ENCODE measurements at regions not wholly inside any gene's neighbourhood (a gene's known extent, or its start where the extent isn't known, plus 50 kb on each side); places are given as distances from the start of the nearest gene placed in this dataset.
"Not testable (repeated sequence)": the region's sequence is repeated elsewhere in the genome, so short reads cannot be mapped to it uniquely, and the experiment has no call there.

DNA sequence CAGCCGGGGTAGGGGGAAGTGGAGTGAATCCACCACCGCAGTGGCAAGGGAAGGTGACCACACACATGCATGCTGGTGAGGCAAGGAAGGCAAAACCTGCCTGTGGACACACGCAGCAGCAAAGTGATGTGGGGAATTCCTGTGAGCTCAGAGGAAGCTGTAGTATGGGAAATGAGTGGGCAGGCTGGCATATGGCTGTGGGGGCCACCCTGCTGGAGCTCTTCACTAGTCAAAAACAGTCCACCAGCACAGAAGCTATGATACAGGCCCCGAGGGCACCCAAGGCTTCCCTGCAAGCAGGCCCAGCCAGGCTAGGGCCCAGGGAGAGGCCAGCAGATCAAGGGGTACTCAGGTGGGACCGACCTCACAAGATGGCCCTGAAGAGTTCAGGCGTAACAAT lies 239.1 kb downstream of the CHM start:
- H3K36me3 ChIP-seq (ENCODE audit: control insufficient read depth, low read depth, low read length) = no peaks in the 10 kb centered on the region
- H3K9me3 ChIP-seq (ENCODE audit: control insufficient read depth, low read depth, low read length) = peaks cover 4% of the 10 kb centered on the region
- H3K4me3 ChIP-seq (ENCODE audit: low read length) = no peak overlapping the region
- H3K4me1 ChIP-seq (ENCODE audit: control insufficient read depth, low read depth, low read length) = no peaks in the 10 kb centered on the region
- no peak overlapping the region for H3K9ac ChIP-seq (ENCODE audit: low read length)
- no peaks in the 10 kb centered on the region for H3K27me3 ChIP-seq (ENCODE audit: control insufficient read depth, insufficient read depth, low read length)
- H3K27ac ChIP-seq (ENCODE audit: low read length) = no peak overlapping the region

DNA sequence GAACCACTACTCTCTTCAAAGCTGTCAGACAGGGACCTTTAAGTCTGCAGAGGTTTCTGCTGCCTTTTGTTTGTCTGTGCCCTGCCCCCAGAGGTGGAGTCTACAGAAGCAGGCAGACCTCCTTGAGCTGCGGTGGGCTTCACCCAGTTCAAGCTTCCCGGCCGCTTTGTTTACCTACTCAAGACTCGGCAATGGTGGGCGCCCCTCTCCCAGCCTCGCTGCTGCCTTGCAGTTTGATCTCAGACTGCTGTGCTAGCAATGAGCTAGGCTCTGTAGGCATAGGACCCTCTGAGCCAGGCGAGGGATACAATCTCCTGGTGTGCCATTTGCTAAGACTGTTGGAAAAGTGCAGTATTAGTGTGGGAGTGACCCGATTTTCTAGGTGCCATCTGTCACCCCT lies 275.0 kb downstream of the CHM start:
- H3K27me3 ChIP-seq (ENCODE audit: control insufficient read depth, insufficient read depth, low read length); H3K4me3 ChIP-seq (ENCODE audit: low read length); H3K27ac ChIP-seq (ENCODE audit: low read length); H3K36me3 ChIP-seq (ENCODE audit: control insufficient read depth, low read depth, low read length); H3K4me1 ChIP-seq (ENCODE audit: control insufficient read depth, low read depth, low read length); H3K9ac ChIP-seq (ENCODE audit: low read length): not testable (repeated sequence)
- peaks cover 12% of the 10 kb centered on the region for H3K9me3 ChIP-seq (ENCODE audit: control insufficient read depth, low read depth, low read length)

DNA sequence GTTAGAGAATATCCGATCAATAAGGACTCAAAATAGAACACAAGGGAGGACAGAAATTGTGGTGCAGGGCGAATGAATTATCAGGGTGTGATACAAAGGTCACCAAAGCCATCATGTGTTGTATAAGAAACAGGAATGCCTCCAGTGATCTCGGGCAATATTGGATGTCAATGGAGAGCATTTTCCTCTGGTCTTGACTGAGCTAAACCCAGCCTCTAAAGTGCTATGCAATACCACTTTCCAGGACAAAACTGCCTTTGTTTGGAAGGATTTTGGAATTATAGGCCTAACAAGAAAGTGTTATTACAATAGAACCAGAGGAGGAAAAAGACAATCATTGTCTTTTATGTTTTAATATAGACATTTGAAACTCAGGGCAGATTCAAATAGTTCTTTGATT lies 281.7 kb downstream of the CHM start:
- no peak overlapping the region for H3K9ac ChIP-seq (ENCODE audit: low read length)
- H3K27ac ChIP-seq (ENCODE audit: low read length) = no peak overlapping the region
- no peak overlapping the region for H3K4me3 ChIP-seq (ENCODE audit: low read length)
- H3K9me3 ChIP-seq (ENCODE audit: control insufficient read depth, low read depth, low read length) = peaks cover 4% of the 10 kb centered on the region
- no peaks in the 10 kb centered on the region for H3K4me1 ChIP-seq (ENCODE audit: control insufficient read depth, low read depth, low read length)
- no peaks in the 10 kb centered on the region for H3K36me3 ChIP-seq (ENCODE audit: control insufficient read depth, low read depth, low read length)
- H3K27me3 ChIP-seq (ENCODE audit: control insufficient read depth, insufficient read depth, low read length) = no peaks in the 10 kb centered on the region

DNA sequence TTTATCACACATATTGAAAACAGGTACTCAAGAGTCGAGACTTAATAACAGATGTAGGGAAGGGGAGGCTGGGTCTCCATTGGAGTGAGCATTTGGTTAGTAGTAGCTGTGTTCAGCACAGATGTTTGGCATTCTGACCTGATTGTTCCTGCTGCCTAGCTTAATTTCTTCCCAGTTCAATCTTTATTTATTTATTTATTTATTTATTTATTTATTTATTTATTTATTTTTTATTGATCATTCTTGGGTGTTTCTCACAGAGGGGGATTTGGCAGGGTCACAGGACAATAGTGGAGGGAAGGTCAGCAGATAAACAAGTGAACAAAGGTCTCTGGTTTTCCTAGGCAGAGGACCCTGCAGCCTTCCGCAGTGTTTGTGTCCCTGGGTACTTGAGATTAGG lies 324.3 kb downstream of the CHM start:
- H3K27ac ChIP-seq (ENCODE audit: low read length); H3K9ac ChIP-seq (ENCODE audit: low read length); H3K4me3 ChIP-seq (ENCODE audit: low read length); H3K36me3 ChIP-seq (ENCODE audit: control insufficient read depth, low read depth, low read length); H3K27me3 ChIP-seq (ENCODE audit: control insufficient read depth, insufficient read depth, low read length); H3K4me1 ChIP-seq (ENCODE audit: control insufficient read depth, low read depth, low read length): not testable (repeated sequence)
- H3K9me3 ChIP-seq (ENCODE audit: control insufficient read depth, low read depth, low read length) = peaks cover 19% of the 10 kb centered on the region

DNA sequence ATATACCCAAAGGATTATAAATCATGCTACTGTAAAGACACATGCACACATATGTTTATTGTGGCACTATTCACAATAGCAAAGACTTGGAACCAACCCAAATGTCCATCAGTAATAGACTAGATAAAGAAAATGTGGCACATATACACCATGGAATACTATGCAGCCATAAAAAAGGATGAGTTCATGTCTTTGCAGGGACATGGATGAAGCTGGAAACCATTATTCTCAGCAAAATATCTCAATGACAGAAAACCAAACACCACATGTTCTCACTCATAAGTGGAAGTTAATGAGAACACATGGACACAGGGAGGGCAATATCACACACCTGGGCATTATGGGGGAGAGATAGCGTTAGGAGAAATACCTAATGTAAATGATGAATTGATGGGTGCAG lies 323.8 kb upstream of the POF1B start:
- not testable (repeated sequence) for H3K27ac ChIP-seq (ENCODE audit: low read length); H3K4me1 ChIP-seq (ENCODE audit: control insufficient read depth, low read depth, low read length); H3K27me3 ChIP-seq (ENCODE audit: control insufficient read depth, insufficient read depth, low read length); H3K4me3 ChIP-seq (ENCODE audit: low read length); H3K9ac ChIP-seq (ENCODE audit: low read length); H3K36me3 ChIP-seq (ENCODE audit: control insufficient read depth, low read depth, low read length)
- H3K9me3 ChIP-seq (ENCODE audit: control insufficient read depth, low read depth, low read length) = peaks cover 10% of the 10 kb centered on the region

DNA sequence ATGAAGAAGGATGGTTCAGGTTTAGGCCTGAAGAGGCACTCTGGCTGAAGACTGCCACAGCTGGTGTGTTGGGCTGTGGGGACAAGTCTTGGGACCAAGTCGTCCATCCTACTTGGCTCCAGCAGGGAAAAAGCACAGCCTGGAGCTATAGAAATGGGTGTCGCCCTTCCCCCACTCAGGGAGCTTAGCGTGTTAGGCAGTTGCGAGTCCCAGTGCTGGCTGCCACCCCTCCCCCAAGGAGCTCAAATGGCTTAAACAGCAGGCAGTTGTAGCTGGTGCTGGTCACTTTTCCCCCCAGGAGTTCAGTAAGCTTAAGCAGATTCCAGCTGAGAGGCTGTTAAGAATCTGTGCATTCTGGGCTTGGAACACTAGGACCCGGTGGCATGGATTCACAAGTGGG lies 319.5 kb upstream of the POF1B start:
- no peak overlapping the region for H3K27ac ChIP-seq (ENCODE audit: low read length)
- no peak overlapping the region for H3K4me3 ChIP-seq (ENCODE audit: low read length)
- no peak overlapping the region for H3K9ac ChIP-seq (ENCODE audit: low read length)
- H3K9me3 ChIP-seq (ENCODE audit: control insufficient read depth, low read depth, low read length) = peaks cover 10% of the 10 kb centered on the region
- H3K4me1 ChIP-seq (ENCODE audit: control insufficient read depth, low read depth, low read length) = no peaks in the 10 kb centered on the region
- no peaks in the 10 kb centered on the region for H3K36me3 ChIP-seq (ENCODE audit: control insufficient read depth, low read depth, low read length)
- no peaks in the 10 kb centered on the region for H3K27me3 ChIP-seq (ENCODE audit: control insufficient read depth, insufficient read depth, low read length)

DNA sequence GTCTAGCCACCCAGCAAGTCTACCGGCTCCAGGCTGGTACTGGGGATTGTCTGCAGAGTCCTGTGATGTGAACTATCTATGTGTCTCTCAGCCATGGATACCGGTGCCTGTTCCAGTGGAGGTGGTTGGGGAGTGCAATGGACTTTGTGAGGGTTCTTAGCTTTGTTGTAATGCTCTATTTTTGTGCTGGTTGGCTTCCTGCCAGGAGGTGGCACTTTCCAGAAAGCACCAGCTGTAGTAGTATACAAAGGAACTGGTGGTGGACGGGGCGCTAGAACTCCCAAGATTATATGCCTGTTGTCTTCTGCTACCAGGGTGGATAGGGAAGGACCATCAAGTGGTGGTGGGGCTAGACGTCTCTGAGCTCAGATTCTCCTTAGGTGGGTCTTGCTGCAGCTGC lies 306.4 kb upstream of the POF1B start:
- Histone ChIP-seq H3K36me3 (ENCODE audit: control insufficient read depth, low read depth, low read length) (no peaks in the 10 kb centered on the region), H3K4me3 (ENCODE audit: low read length) (no peak overlapping the region), H3K27ac (ENCODE audit: low read length) (no peak overlapping the region), H3K4me1 (ENCODE audit: control insufficient read depth, low read depth, low read length) (no peaks in the 10 kb centered on the region), H3K9me3 (ENCODE audit: control insufficient read depth, low read depth, low read length) (peaks cover 19% of the 10 kb centered on the region), H3K9ac (ENCODE audit: low read length) (no peak overlapping the region), H3K27me3 (ENCODE audit: control insufficient read depth, insufficient read depth, low read length) (no peaks in the 10 kb centered on the region)

DNA sequence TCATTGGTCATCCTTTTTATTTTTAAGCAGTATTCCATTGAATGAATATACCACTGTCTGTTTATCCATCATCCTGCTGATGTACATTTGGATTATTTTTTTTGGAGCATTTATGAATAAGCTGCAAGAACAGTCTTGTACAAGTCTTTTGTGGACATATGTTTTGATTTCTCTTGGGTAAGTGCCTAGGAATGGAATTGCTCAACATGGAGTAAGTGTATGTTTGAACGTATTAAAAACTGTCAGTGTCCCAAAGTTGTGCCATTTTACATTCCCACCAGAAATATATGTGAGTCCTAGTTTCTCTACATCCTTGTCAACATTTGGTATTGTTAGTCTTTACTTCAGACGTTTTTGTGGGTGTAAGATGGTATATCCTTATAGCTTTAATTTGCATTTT lies 287.0 kb upstream of the POF1B start:
- H3K36me3 ChIP-seq (ENCODE audit: control insufficient read depth, low read depth, low read length) = no peaks in the 10 kb centered on the region
- H3K4me3 ChIP-seq (ENCODE audit: low read length) = no peak overlapping the region
- no peak overlapping the region for H3K27ac ChIP-seq (ENCODE audit: low read length)
- no peaks in the 10 kb centered on the region for H3K4me1 ChIP-seq (ENCODE audit: control insufficient read depth, low read depth, low read length)
- no peaks in the 10 kb centered on the region for H3K9me3 ChIP-seq (ENCODE audit: control insufficient read depth, low read depth, low read length)
- H3K27me3 ChIP-seq (ENCODE audit: control insufficient read depth, insufficient read depth, low read length) = no peaks in the 10 kb centered on the region
- no peak overlapping the region for H3K9ac ChIP-seq (ENCODE audit: low read length)

DNA sequence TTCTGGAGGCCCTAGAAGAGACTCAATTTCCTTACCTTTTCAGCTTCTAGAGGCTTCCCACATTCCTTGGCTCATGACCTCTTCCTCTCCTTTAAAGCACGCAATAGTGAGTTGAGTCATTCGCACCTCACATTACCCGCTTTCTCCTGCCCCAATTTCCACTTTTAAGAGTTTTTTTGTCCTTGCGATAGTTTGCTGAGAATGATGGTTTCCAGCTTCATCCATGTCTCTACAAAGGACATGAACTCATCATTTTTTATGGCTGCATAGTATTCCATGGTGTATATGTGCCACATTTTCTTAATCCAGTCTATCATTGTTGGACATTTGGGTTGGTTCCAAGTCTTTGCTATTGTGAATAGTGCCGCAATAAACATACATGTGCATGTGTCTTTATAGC lies 284.5 kb upstream of the POF1B start:
- H3K4me1 ChIP-seq (ENCODE audit: control insufficient read depth, low read depth, low read length); H3K4me3 ChIP-seq (ENCODE audit: low read length); H3K36me3 ChIP-seq (ENCODE audit: control insufficient read depth, low read depth, low read length); H3K9me3 ChIP-seq (ENCODE audit: control insufficient read depth, low read depth, low read length); H3K9ac ChIP-seq (ENCODE audit: low read length); H3K27me3 ChIP-seq (ENCODE audit: control insufficient read depth, insufficient read depth, low read length); H3K27ac ChIP-seq (ENCODE audit: low read length): not testable (repeated sequence)

DNA sequence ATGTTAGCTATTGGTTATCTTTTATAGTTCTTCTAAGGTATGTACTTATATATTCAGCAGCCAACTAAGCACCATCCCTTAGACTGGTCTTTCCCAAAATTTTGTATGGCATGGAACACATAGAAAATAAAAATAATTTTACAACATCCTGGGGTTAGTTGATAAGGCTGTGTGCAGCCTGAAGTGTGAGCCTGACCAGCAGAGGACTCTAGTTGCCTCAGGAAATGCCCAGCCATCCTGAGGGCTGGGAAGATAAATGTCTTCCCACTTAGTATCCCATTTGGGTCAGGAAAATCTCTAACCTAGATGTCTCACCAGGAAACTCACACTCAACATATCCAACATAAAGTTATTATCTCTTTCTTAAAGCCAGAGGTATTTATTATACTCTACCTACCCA lies 251.4 kb upstream of the POF1B start:
- Histone ChIP-seq H3K4me3 (ENCODE audit: low read length) (no peak overlapping the region), H3K36me3 (ENCODE audit: control insufficient read depth, low read depth, low read length) (no peaks in the 10 kb centered on the region), H3K27me3 (ENCODE audit: control insufficient read depth, insufficient read depth, low read length) (no peaks in the 10 kb centered on the region)

DNA sequence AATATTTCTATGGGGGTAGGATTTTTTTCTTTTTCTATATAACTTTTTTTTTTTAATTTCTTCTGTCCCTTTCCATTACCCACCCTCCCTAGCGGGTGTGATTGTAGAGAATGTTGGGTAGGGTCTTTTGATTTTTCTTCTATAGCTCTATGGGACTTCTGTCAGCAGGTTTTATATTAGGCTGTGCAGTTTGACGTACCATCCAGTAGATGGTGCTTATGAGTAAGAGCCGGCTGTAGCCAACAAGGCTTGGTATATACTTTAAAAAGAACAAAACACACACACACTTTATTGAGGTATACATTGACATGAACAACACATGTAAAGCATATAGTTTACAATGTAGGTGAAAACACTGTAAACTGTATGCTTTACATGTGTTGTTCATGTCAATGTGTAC lies 247.9 kb upstream of the POF1B start:
- Histone ChIP-seq H3K27ac (ENCODE audit: low read length) (no peak overlapping the region), H3K36me3 (ENCODE audit: control insufficient read depth, low read depth, low read length) (no peaks in the 10 kb centered on the region), H3K9me3 (ENCODE audit: control insufficient read depth, low read depth, low read length) (peaks cover 8% of the 10 kb centered on the region), H3K27me3 (ENCODE audit: control insufficient read depth, insufficient read depth, low read length) (no peaks in the 10 kb centered on the region), H3K4me3 (ENCODE audit: low read length) (no peak overlapping the region), H3K9ac (ENCODE audit: low read length) (no peak overlapping the region), H3K4me1 (ENCODE audit: control insufficient read depth, low read depth, low read length) (no peaks in the 10 kb centered on the region)

More for the DNA sequence above, 251.4 kb upstream of the POF1B start:
- Histone ChIP-seq H3K9me3 (ENCODE audit: control insufficient read depth, low read depth, low read length) (peaks cover 8% of the 10 kb centered on the region), H3K27ac (ENCODE audit: low read length) (no peak overlapping the region), H3K4me1 (ENCODE audit: control insufficient read depth, low read depth, low read length) (no peaks in the 10 kb centered on the region), H3K9ac (ENCODE audit: low read length) (no peak overlapping the region)

DNA sequence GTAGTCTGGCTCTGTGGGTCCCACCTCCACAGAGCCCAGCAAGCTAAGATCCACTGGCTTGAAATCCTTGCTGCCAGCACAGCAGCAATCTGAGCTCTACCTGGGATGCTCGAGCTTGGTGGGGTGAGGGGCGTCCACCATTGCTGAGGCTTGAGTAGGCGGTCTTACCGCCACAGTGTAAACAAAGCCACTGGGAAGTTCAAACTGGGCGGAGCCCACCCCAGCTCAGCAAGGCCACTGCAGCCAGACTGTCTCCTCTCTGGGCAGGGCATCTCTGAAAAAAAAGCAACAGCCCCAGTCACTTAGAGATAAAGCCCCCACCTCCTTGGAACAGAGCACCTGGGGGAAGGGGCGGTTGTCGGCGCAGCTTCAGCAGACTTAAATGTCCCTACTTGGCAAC lies 243.2 kb upstream of the POF1B start:
- Histone ChIP-seq H3K4me1 (ENCODE audit: control insufficient read depth, low read depth, low read length) (peaks cover 8% of the 10 kb centered on the region), H3K9ac (ENCODE audit: low read length) (no peak overlapping the region), H3K9me3 (ENCODE audit: control insufficient read depth, low read depth, low read length) (peaks cover 14% of the 10 kb centered on the region), H3K27ac (ENCODE audit: low read length) (no peak overlapping the region), H3K4me3 (ENCODE audit: low read length) (no peak overlapping the region), H3K27me3 (ENCODE audit: control insufficient read depth, insufficient read depth, low read length) (no peaks in the 10 kb centered on the region), H3K36me3 (ENCODE audit: control insufficient read depth, low read depth, low read length) (no peaks in the 10 kb centered on the region)

DNA sequence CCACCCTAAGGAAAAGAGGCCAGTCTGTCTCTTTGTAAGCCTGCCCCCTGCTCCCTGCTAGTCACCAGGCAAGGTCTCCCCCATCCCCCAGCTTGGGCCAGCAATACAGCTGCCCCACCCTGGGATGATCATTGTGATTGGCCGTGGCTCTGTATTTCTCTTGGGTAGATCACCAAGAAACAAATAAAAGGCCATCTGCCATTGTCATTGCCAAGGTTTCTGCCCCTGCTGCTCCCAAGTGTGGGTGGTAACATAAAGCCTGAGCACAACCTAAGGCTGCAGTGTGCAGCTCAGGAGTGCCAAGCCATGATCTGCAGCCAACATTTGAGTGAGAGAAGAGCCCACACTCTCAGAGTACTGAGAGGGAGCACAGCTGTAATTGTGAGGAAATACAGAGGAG lies 241.0 kb upstream of the POF1B start:
- peaks cover 6% of the 10 kb centered on the region for H3K9me3 ChIP-seq (ENCODE audit: control insufficient read depth, low read depth, low read length)
- no peaks in the 10 kb centered on the region for H3K36me3 ChIP-seq (ENCODE audit: control insufficient read depth, low read depth, low read length)
- H3K27ac ChIP-seq (ENCODE audit: low read length) = no peak overlapping the region
- no peak overlapping the region for H3K9ac ChIP-seq (ENCODE audit: low read length)
- H3K27me3 ChIP-seq (ENCODE audit: control insufficient read depth, insufficient read depth, low read length) = no peaks in the 10 kb centered on the region
- no peak overlapping the region for H3K4me3 ChIP-seq (ENCODE audit: low read length)
- peaks cover 8% of the 10 kb centered on the region for H3K4me1 ChIP-seq (ENCODE audit: control insufficient read depth, low read depth, low read length)
